SK-N-SH (cell line): ENCODE measurements at regions not wholly inside any gene's neighbourhood (a gene's known extent, or its start where the extent isn't known, plus 50 kb on each side); places are given as distances from the start of the nearest gene placed in this dataset.

Experiments used
- EP300 ChIP-seq, 2 experiments: IDR thresholded peaks; 2 replicates each; pipeline versions ENCODE4 v1.4.0 to v1.6.1; 2012; ENCODE audit warnings: borderline replicate concordance in 1 of 2, low read depth in 1 of 2, low read length in 1 of 2
- GABPA ChIP-seq: IDR thresholded peaks from 2 replicates; pipeline ENCODE4 v1.4.0; 2012; ENCODE audit warnings: low read depth, mild to moderate bottlenecking
- NFIC ChIP-seq: IDR thresholded peaks from 2 replicates; pipeline ENCODE4 v1.4.0; 2012; ENCODE audit warnings: borderline replicate concordance
- POLR2AphosphoS5 ChIP-seq: IDR thresholded peaks from 2 replicates; pipeline ENCODE4 v1.6.1; 2012; ENCODE audit warnings: low read depth, low read length
- RFX5 ChIP-seq: IDR thresholded peaks from 2 replicates; pipeline ENCODE4 v1.6.1; 2012; ENCODE audit warnings: mild to moderate bottlenecking, improper control_type of control experiment, low read length
- TCF12 ChIP-seq: IDR thresholded peaks from 2 replicates; pipeline ENCODE4 v1.4.0; 2012
- TF ChIP-seq, protein P1 (sequence below): fragments of 200-600 bp; sonication (generic); IDR thresholded peaks from 2 replicates; pipeline ENCODE4 v1.6.1; 2017; ENCODE audit warnings: antibody characterized with exemption, mild to moderate bottlenecking, moderate library complexity
- TF ChIP-seq, protein P2 (sequence below): fragments of 150-350 bp; IDR thresholded peaks from 2 replicates; pipeline ENCODE4 v1.6.1; 2017; ENCODE audit warnings: antibody characterized with exemption, low read length, low read depth, borderline replicate concordance
- TF ChIP-seq, protein P3 (sequence below): IDR thresholded peaks from 2 replicates; pipeline ENCODE4; 2012
- TF ChIP-seq, protein P4 (sequence below): IDR thresholded peaks from 2 replicates; pipeline ENCODE4 v1.4.0; 2012; ENCODE audit warnings: low read depth, borderline replicate concordance

DNA sequence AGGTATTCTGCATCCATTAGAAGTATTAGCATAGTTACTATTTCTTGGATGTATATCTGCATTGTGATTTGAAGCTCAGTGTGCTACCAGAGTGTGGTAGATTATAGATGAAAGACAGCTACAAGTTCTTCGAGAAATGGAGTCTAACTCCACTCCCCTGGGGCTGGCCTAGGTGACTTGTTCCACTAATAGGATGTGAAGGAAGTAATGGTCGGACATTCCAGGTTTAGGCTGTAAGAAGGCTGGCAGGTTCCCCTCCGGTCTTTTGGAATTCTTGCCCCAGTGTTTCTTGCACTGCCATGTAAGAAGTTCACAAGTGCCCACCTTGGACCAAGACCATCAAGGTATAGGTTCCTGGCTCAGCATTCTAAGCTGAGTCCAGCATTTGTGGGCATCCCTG lies 236.4 kb downstream of the FLRT2 start:
- TF ChIP-seq GABPA, result no peak
- TF ChIP-seq, protein P1, sequence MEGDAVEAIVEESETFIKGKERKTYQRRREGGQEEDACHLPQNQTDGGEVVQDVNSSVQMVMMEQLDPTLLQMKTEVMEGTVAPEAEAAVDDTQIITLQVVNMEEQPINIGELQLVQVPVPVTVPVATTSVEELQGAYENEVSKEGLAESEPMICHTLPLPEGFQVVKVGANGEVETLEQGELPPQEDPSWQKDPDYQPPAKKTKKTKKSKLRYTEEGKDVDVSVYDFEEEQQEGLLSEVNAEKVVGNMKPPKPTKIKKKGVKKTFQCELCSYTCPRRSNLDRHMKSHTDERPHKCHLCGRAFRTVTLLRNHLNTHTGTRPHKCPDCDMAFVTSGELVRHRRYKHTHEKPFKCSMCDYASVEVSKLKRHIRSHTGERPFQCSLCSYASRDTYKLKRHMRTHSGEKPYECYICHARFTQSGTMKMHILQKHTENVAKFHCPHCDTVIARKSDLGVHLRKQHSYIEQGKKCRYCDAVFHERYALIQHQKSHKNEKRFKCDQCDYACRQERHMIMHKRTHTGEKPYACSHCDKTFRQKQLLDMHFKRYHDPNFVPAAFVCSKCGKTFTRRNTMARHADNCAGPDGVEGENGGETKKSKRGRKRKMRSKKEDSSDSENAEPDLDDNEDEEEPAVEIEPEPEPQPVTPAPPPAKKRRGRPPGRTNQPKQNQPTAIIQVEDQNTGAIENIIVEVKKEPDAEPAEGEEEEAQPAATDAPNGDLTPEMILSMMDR, result no peak
- TF ChIP-seq TCF12, result no peak
- TF ChIP-seq POLR2AphosphoS5, result no peak
- TF ChIP-seq RFX5, result no peak
- TF ChIP-seq, protein P2, sequence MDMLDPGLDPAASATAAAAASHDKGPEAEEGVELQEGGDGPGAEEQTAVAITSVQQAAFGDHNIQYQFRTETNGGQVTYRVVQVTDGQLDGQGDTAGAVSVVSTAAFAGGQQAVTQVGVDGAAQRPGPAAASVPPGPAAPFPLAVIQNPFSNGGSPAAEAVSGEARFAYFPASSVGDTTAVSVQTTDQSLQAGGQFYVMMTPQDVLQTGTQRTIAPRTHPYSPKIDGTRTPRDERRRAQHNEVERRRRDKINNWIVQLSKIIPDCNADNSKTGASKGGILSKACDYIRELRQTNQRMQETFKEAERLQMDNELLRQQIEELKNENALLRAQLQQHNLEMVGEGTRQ, result no peak
- TF ChIP-seq, protein P3, sequence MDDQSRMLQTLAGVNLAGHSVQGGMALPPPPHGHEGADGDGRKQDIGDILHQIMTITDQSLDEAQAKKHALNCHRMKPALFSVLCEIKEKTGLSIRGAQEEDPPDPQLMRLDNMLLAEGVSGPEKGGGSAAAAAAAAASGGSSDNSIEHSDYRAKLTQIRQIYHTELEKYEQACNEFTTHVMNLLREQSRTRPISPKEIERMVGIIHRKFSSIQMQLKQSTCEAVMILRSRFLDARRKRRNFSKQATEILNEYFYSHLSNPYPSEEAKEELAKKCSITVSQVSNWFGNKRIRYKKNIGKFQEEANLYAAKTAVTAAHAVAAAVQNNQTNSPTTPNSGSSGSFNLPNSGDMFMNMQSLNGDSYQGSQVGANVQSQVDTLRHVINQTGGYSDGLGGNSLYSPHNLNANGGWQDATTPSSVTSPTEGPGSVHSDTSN, result no peak
- no peak for TF ChIP-seq EP300 (IDR thresholded peaks at IDR 0.05; ENCODE audit: borderline replicate concordance in 1 of 2, low read depth in 1 of 2, low read length in 1 of 2)
- TF ChIP-seq, protein P4, sequence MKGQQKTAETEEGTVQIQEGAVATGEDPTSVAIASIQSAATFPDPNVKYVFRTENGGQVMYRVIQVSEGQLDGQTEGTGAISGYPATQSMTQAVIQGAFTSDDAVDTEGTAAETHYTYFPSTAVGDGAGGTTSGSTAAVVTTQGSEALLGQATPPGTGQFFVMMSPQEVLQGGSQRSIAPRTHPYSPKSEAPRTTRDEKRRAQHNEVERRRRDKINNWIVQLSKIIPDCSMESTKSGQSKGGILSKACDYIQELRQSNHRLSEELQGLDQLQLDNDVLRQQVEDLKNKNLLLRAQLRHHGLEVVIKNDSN, result no peak
- no peak for TF ChIP-seq NFIC
